Adrenal gland (tissue), 9 donors: ENCODE measurements at regions not wholly inside any gene's neighbourhood (a gene's known extent, or its start where the extent isn't known, plus 50 kb on each side); places are given as distances from the start of the nearest gene placed in this dataset.

Experiments used
- DNase-seq, 7 donors: peaks; one replicate each; pipeline ENCODE4 v3.0.0-alpha.2; 2019 to 2020
- H3K27ac ChIP-seq, 5 donors: fragments of 200-600 bp; sonication (generic) in 4 of 5; 1 replicate in 3 of 5; 2 replicates in 2 of 5; pipeline versions ENCODE4 v1.5.1 to v1.8.0; 2016 to 2020; ENCODE audit warnings: mild to moderate bottlenecking in 1 of 5
- H3K27me3 ChIP-seq: fragments of 200-600 bp; 2 replicates; pipeline ENCODE4 v1.8.0; 2021
- H3K36me3 ChIP-seq, 2 donors: fragments of 200-600 bp; replicated peaks in 1 of 2; 1 replicate in 1 of 2; 2 replicates in 1 of 2; pipeline versions ENCODE4 v1.5.1 to v1.8.0; 2018 to 2022
- H3K4me1 ChIP-seq, 2 donors: fragments of 200-600 bp; replicated peaks in 1 of 2; 1 replicate in 1 of 2; 2 replicates in 1 of 2; pipeline versions ENCODE4 v1.5.1 to v1.8.0; 2018 to 2021
- H3K4me3 ChIP-seq, 4 donors: fragments of 200-600 bp; sonication (generic) in 3 of 4; one replicate each; pipeline ENCODE4 v1.5.1; 2016 to 2018
- H3K9me3 ChIP-seq, 3 donors: fragments of 200-600 bp; sonication (generic) in 1 of 3; replicated peaks in 1 of 3; 1 replicate in 2 of 3; 2 replicates in 1 of 3; pipeline versions ENCODE4 v1.5.1 to v1.8.0; 2016 to 2021
- CTCF ChIP-seq, 6 experiments: fragments of 450-650 bp in 4 of 6; fragments of 200-600 bp in 2 of 6; sonication (generic) in 1 of 6; IDR thresholded peaks; 1 replicate in 5 of 6; 2 replicates in 1 of 6; pipeline versions ENCODE4 v1.5.1 to v1.8.0; 2016 to 2021; ENCODE audit warnings: antibody characterized with exemption in 6 of 6, mild to moderate bottlenecking in 2 of 6, moderate library complexity in 1 of 6
- POLR2A ChIP-seq, 2 donors: fragments of 450-650 bp; IDR thresholded peaks; one replicate each; pipeline ENCODE4 v1.6.1; 2017; ENCODE audit warnings: antibody characterized with exemption in 2 of 2, mild to moderate bottlenecking in 2 of 2, moderate library complexity in 1 of 2
- WGBS, 4 donors: extraction: QIAGEN DNeasy Blood & Tissue Kit in 2 of 4; methylation state at CpG; one replicate each; pipeline versions ENCODE4 v1.1.5 to v1.1.7; 2013 to 2017; 5-methylcytosine and 5-hydroxymethylcytosine counted together
- intact Hi-C, 2 donors: fragments of 100-400 bp; cut with DNase I; formaldehyde crosslinking; loops; one replicate each; pipeline versions ENCODE4 v1.14.1 to v1.15.0; 2022 to 2023
- donor health status: healthy with polysubstance abuse.
- donor health status: Bipolar disorder and iron deficiency.
- donor health status: DM: yes; HTN: yes; CAD: no.
- donor health status: DM: no; HTN: no; CAD: no.
- donor health status: DM: no; HTN: no; CAD: no.

- Histone ChIP-seq H3K36me3 (peaks cover 0 to 3% of the 10 kb centered on the region in 2 donors), H3K27me3 (no peaks in the 10 kb centered on the region), H3K9me3 (no peaks in the 10 kb centered on the region), H3K27ac (no peak overlapping the region), H3K4me1 (no peaks in the 10 kb centered on the region), H3K4me3 (no peak overlapping the region)
- intact Hi-C loops: no loop called here
- 89 to 94% (median 90%) methylated on average over 6 of the region's 6 CpGs for WGBS, 4 donors
- no peak for DNase-seq
- no peak for TF ChIP-seq CTCF (IDR thresholded peaks at IDR 0.05)
- no peak for TF ChIP-seq POLR2A (IDR thresholded peaks at IDR 0.05)
Measured at GRCh38 chr14:95464103-95464502, 52.3 kb downstream of the SYNE3 start.

- H3K9me3 ChIP-seq: no peaks in the 10 kb centered on the region
- no peaks in the 10 kb centered on the region for H3K4me1 ChIP-seq
- no peak for DNase-seq
- no peak overlapping the region for H3K4me3 ChIP-seq
- WGBS, 4 donors: 54 to 80% (median 57%) methylated on average over 4 to 9 of the region's 9 CpGs
- no peak overlapping the region for H3K27ac ChIP-seq
- intact Hi-C loops: no loop called here
- no peaks in the 10 kb centered on the region for H3K27me3 ChIP-seq
- no peak for TF ChIP-seq POLR2A (IDR thresholded peaks at IDR 0.05)
- H3K36me3 ChIP-seq: peaks cover 0 to 3% of the 10 kb centered on the region in 2 donors
Measured at GRCh38 chr14:95463171-95463901, 53.1 kb downstream of the SYNE3 start.

GRCh38 chr14:95462491-95462890 lies 54.0 kb downstream of the SYNE3 start:
- TF ChIP-seq POLR2A (IDR thresholded peaks at IDR 0.05): no peak
- no peak for TF ChIP-seq CTCF (IDR thresholded peaks at IDR 0.05)
- no peak overlapping the region for H3K27ac ChIP-seq
- no peaks in the 10 kb centered on the region for H3K4me1 ChIP-seq
- no peaks in the 10 kb centered on the region for H3K27me3 ChIP-seq
- no peak overlapping the region for H3K4me3 ChIP-seq
- H3K9me3 ChIP-seq: no peaks in the 10 kb centered on the region
- WGBS, 4 donors: 91 to 96% (median 95%) methylated on average over 10 of the region's 10 CpGs
- peaks cover 0 to 3% of the 10 kb centered on the region in 2 donors for H3K36me3 ChIP-seq
- no peak for DNase-seq
- intact Hi-C loops: no loop called here

GRCh38 chr14:95460647-95461478 lies 55.6 kb downstream of the SYNE3 start:
- peaks cover 0 to 3% of the 10 kb centered on the region in 2 donors for H3K36me3 ChIP-seq
- WGBS, 4 donors: 68 to 73% (median 72%) methylated on average over 21 to 29 of the region's 29 CpGs
- no peaks in the 10 kb centered on the region for H3K27me3 ChIP-seq
- intact Hi-C loops: no loop called here
- H3K4me3 ChIP-seq: no peak overlapping the region
- no peak for DNase-seq
- no peaks in the 10 kb centered on the region for H3K4me1 ChIP-seq
- H3K9me3 ChIP-seq: no peaks in the 10 kb centered on the region
- no peak for TF ChIP-seq POLR2A (IDR thresholded peaks at IDR 0.05)
- TF ChIP-seq CTCF (IDR thresholded peaks at IDR 0.05): no peak
- H3K27ac ChIP-seq: no peak overlapping the region
